CD4-positive, alpha-beta T cell (primary cell): ENCODE measurements at regions not wholly inside any gene's neighbourhood (a gene's known extent, or its start where the extent isn't known, plus 50 kb on each side); places are given as distances from the start of the nearest gene placed in this dataset.

Source experiments
- ATAC-seq: fragments of 200-7000 bp; cut with Tn5 transposase; one replicate; pipeline ENCODE4 v1.10.0; 2022; ENCODE audit warnings: mild to moderate bottlenecking; ENCODE audit not compliant: poor library complexity
- CTCF ChIA-PET: fragments of 350-600 bp; sonication (Branson Sonifier 250); formaldehyde crosslinking; loops from one replicate; lab custom pipeline; 2021; ENCODE audit warnings: antibody characterized with exemption, inconsistent platforms; lab: Charles Lee
- POLR2A ChIA-PET: fragments of 350-600 bp; sonication (Branson Sonifier 250); formaldehyde crosslinking; loops from one replicate; lab custom pipeline; 2021; ENCODE audit warnings: antibody characterized with exemption, inconsistent platforms; lab: Charles Lee
- DNase-seq, 14 experiments: peaks; one replicate each; pipeline ENCODE4 v3.0.0-alpha.2; 2013 to 2020; ENCODE audit warnings: mixed read lengths in 2 of 14
- H3K27ac ChIP-seq, 2 donors: one replicate each; pipeline versions ENCODE4 v1.5.1 to v1.7.0; 2013; ENCODE audit warnings: low read length in 2 of 2, low read depth in 1 of 2, mild to moderate bottlenecking in 1 of 2
- H3K27me3 ChIP-seq, 2 experiments: 1 replicate in 1 of 2; 2 replicates in 1 of 2; pipeline versions ENCODE4 v1.6.1 to v1.7.0; 2013; ENCODE audit warnings: low read length in 2 of 2, control low read depth in 1 of 2, mild to moderate bottlenecking in 1 of 2, moderate library complexity in 1 of 2; ENCODE audit not compliant: insufficient read depth in 2 of 2, control insufficient read depth in 1 of 2
- H3K36me3 ChIP-seq: one replicate; pipeline ENCODE4 v1.6.1; 2013; ENCODE audit warnings: low read length, control low read depth; ENCODE audit not compliant: insufficient read depth
- H3K4me1 ChIP-seq: one replicate; pipeline ENCODE4 v1.6.1; 2013; ENCODE audit warnings: low read length, control low read depth; ENCODE audit not compliant: insufficient read depth
- H3K4me3 ChIP-seq: one replicate; pipeline ENCODE4 v1.5.1; 2013; ENCODE audit warnings: mild to moderate bottlenecking, low read length, moderate library complexity
- H3K9me3 ChIP-seq, 2 experiments: 1 replicate in 1 of 2; 2 replicates in 1 of 2; pipeline versions ENCODE4 v1.6.1 to v1.7.0; 2013; ENCODE audit warnings: low read length in 2 of 2, mild to moderate bottlenecking in 2 of 2, control low read depth in 1 of 2, moderate library complexity in 1 of 2; ENCODE audit not compliant: control insufficient read depth in 1 of 2, insufficient read depth in 1 of 2
- H3K27ac Mint-ChIP-seq: one replicate; pipeline ENCODE4 v1.8.0; 2020; ENCODE audit warnings: mixed read lengths
- H3K27me3 Mint-ChIP-seq: one replicate; pipeline ENCODE4 v1.8.0; 2021; ENCODE audit warnings: mixed read lengths
- H3K36me3 Mint-ChIP-seq: one replicate; pipeline ENCODE4 v1.8.0; 2021; ENCODE audit warnings: low read depth, mixed read lengths
- H3K4me1 Mint-ChIP-seq: one replicate; pipeline ENCODE4 v1.8.0; 2021; ENCODE audit warnings: low read depth, mixed read lengths
- H3K4me3 Mint-ChIP-seq: one replicate; pipeline ENCODE4 v1.8.0; 2020; ENCODE audit warnings: mild to moderate bottlenecking, mixed read lengths
- H3K9me3 Mint-ChIP-seq: one replicate; pipeline ENCODE4 v1.8.0; 2020; ENCODE audit warnings: mixed read lengths
- intact Hi-C, 2 experiments: fragments of 100-400 bp; cut with DNase I in 1 of 2; cut with micrococcal nuclease in 1 of 2; formaldehyde crosslinking; loops; one replicate each; pipeline versions ENCODE4 v1.15.1 to v1.9.0; 2023 to 2025; cut with DNase I, micrococcal nuclease
- TF ChIP-seq, protein P1 (sequence below): fragments of 200-600 bp; IDR thresholded peaks from one replicate; pipeline ENCODE4 v1.8.0; 2022; ENCODE audit warnings: antibody characterized with exemption, mild to moderate bottlenecking

DNA sequence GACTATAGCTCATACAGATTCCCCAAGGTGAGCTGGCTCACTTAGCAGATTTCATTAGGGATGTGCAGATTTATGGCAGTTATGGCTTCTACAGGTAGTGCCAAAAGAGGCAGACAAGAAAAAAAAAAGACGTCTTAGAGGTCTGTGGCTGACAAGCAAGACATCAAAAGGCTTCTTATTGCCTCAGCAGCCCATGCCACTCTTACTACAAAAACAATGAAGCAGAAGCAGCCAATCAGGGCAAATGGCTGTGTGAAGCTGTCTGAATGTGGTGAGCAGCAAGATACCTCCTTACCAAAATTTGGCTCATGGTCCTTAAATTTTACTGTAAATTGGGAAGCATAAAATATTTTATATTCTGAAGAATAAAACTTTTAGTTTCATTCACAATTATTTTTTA is 557.5 kb upstream of the GOLIM4 start:
- no peak overlapping the region for H3K4me3 Mint-ChIP-seq
- no peak for DNase-seq
- ChIA-PET CTCF (no interaction called here), POLR2A (no interaction called here)
- no peaks in the 10 kb centered on the region for H3K4me1 Mint-ChIP-seq
- H3K36me3 ChIP-seq = no peaks in the 10 kb centered on the region
- H3K9me3 ChIP-seq = no peaks in the 10 kb centered on the region
- no peaks in the 10 kb centered on the region for H3K27me3 ChIP-seq
- no peaks in the 10 kb centered on the region for H3K9me3 Mint-ChIP-seq
- intact Hi-C loops = no loop called here
- H3K36me3 Mint-ChIP-seq = no peaks in the 10 kb centered on the region
- H3K27ac ChIP-seq = no peak overlapping the region
- H3K27ac Mint-ChIP-seq = no peak overlapping the region
- H3K4me3 ChIP-seq = no peak overlapping the region
- no peaks in the 10 kb centered on the region for H3K27me3 Mint-ChIP-seq
- TF ChIP-seq, protein P1, sequence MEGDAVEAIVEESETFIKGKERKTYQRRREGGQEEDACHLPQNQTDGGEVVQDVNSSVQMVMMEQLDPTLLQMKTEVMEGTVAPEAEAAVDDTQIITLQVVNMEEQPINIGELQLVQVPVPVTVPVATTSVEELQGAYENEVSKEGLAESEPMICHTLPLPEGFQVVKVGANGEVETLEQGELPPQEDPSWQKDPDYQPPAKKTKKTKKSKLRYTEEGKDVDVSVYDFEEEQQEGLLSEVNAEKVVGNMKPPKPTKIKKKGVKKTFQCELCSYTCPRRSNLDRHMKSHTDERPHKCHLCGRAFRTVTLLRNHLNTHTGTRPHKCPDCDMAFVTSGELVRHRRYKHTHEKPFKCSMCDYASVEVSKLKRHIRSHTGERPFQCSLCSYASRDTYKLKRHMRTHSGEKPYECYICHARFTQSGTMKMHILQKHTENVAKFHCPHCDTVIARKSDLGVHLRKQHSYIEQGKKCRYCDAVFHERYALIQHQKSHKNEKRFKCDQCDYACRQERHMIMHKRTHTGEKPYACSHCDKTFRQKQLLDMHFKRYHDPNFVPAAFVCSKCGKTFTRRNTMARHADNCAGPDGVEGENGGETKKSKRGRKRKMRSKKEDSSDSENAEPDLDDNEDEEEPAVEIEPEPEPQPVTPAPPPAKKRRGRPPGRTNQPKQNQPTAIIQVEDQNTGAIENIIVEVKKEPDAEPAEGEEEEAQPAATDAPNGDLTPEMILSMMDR = no peak
- ATAC-seq = no peak
- H3K4me1 ChIP-seq = no peaks in the 10 kb centered on the region

DNA sequence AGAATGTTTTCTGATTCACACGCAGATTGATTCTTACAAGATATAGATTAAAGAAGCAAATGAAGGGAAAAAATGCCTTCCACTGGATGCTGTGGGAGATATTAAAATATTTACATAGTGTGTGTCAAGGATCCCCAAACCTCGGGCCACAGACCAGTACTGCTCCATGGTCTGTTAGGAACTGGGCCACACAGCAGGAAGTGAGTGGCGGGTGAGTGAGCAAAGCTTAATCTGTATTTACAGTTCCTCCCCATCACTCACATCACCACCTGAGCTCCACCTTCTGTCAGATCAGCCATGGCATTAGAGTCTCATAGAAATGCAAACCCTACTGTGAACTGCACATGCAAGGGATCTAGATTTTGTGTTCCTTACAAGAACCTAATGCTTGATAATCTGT is 552.6 kb upstream of the GOLIM4 start:
- intact Hi-C loops = no loop called here
- Mint-ChIP-seq H3K36me3 (no peaks in the 10 kb centered on the region), H3K27me3 (no peaks in the 10 kb centered on the region), H3K27ac (no peak overlapping the region), H3K4me1 (no peaks in the 10 kb centered on the region), H3K4me3 (no peak overlapping the region), H3K9me3 (no peaks in the 10 kb centered on the region)
- H3K36me3 ChIP-seq = no peaks in the 10 kb centered on the region
- no peak overlapping the region for H3K4me3 ChIP-seq
- H3K9me3 ChIP-seq = no peaks in the 10 kb centered on the region
- CTCF ChIA-PET = no interaction called here
- POLR2A ChIA-PET = no interaction called here
- DNase-seq = no peak
- H3K27ac ChIP-seq = no peak overlapping the region
- no peaks in the 10 kb centered on the region for H3K27me3 ChIP-seq
- ATAC-seq = no peak
- TF ChIP-seq, protein P1 = no peak
- H3K4me1 ChIP-seq = no peaks in the 10 kb centered on the region

- Mint-ChIP-seq H3K27me3 (no peaks in the 10 kb centered on the region), H3K9me3 (no peaks in the 10 kb centered on the region), H3K4me1 (no peaks in the 10 kb centered on the region), H3K4me3 (no peak overlapping the region), H3K27ac (no peak overlapping the region), H3K36me3 (no peaks in the 10 kb centered on the region)
- ChIA-PET POLR2A (no interaction called here), CTCF (no interaction called here)
- no peaks in the 10 kb centered on the region for H3K27me3 ChIP-seq
- TF ChIP-seq, protein P1 = no peak
- intact Hi-C loops = no loop called here
- H3K9me3 ChIP-seq = no peaks in the 10 kb centered on the region
- ATAC-seq (no peak), DNase-seq (no peak)
- no peak overlapping the region for H3K4me3 ChIP-seq
- no peak overlapping the region for H3K27ac ChIP-seq
- no peaks in the 10 kb centered on the region for H3K36me3 ChIP-seq
- no peaks in the 10 kb centered on the region for H3K4me1 ChIP-seq
These were observed 551.9 kb upstream of the GOLIM4 start for GRCh38 chr3:168647582-168647981.
